Posterior vena cava (tissue), 2 donors: ENCODE measurements at regions not wholly inside any gene's neighbourhood (a gene's known extent, or its start where the extent isn't known, plus 50 kb on each side); places are given as distances from the start of the nearest gene placed in this dataset.

Experiments
- DNase-seq: peaks from one replicate; pipeline ENCODE4 v3.0.0-alpha.2; 2020; ENCODE audit warnings: low spot score
- intact Hi-C, 2 donors: fragments of 100-400 bp; cut with DNase I; formaldehyde crosslinking; loops; one replicate each; pipeline versions ENCODE4 v1.14.1 to v1.14.2; 2022 to 2023
- donor health status: DM: yes; HTN: yes; CAD: no.
- donor health status: DM: yes; HTN: yes; CAD: no.

DNA sequence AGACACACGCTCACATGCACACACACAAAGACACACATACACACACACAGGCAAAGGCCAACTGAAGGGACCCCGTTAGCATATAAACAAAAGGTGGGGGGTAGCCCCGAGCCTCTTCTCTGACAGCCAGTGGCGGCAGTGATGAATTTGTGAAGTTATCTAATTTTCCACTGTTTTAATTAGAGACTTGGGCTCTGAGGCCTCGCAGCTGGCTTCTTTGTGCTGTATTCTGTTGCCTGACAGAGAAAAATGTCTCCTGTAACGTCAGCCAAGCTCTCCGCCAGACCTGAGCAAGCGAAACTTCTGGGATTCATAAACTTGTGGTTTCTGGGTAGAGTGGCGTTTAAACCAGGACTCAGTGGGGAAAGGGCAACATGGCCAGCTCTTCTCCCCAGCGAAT, 113.9 kb upstream of the FOXF1 start:
- DNase-seq: no peak
- intact Hi-C loops: no loop called here

DNA sequence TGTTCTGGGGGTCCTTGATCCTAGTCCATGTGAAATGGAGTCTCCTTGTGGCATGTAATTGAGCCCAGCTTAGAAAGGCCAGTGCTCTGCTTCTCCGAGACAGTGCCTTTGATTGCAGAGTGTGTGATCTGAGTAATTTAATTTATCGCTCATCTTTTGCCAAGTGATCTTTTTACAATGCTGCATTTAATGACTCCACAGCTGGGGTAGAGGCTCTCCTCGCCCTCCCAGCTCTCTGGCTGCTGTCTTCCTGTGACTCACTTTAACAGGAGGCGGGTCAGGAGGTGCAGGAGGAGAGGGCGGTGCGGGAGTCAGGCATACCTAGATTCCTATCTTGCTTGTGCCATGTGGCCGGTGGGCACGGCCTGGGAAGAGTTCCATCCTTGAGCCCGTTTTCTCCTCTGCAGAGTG, 113.4 kb upstream of the FOXF1 start:
- no peak for DNase-seq
- intact Hi-C loops: no loop called here

DNA sequence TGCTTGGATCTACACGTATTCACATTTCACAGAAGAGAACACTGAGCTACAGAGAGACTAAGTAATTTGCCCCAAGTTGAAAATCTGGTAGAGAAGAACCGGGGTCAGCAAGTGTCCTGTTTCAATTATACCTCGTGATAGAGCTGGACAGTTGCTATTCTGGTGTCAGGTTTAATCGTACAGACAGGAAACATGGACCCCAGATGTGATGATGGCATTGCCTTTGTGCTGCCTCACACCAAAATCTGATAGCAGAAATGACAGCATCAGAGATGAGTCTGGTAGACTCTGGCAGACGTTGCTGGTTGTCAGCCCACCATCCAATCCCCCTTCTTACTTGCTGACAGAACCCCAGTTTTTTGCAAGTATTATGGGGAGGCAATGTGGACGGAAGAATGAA, 112.1 kb upstream of the FOXF1 start:
- intact Hi-C loops: no loop called here
- DNase-seq: no peak

DNA sequence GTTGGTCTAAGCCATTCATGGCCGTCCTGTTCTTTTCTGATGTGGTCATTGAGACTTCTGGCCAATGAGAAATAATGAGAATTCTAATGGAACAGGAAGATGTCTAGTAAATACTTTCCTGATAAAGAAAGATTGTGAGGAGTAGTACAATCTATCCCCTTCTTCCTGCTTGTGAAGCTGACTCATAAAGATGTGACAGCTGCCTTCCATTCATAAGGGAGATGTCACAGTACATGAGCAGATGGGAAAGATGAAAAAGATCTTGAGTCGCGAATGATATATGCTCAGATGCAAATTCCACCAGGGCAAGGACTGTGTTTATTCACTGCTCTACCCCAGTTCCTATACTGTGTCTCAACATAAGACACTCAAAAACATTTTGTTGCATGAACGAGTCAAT, 111.7 kb upstream of the FOXF1 start:
- DNase-seq: no peak
- intact Hi-C loops: no loop called here

DNA sequence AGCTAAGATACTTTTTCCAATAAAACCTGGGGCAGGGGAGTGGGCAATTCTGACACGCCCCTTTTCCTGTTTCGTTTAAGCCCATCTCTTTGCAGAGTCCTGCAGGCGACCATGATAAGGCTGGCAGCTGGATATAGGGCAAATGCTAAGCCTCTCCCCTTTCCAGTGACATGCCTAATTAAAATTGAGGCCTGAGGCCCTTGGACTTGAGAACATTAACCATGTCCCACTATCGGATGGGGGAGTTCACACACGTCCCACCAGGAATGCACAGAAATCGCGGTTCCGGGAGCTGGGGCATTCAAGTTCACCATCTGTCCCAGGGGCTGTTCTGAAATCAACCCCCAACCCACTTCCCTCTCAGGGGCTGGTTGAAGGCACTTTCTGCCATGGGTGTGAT, 109.2 kb upstream of the FOXF1 start:
- intact Hi-C loops: loop anchor here in 1 of 2 donors (5.0 kb wide), 1 partner anchor 554 kb away; no protein-coding TSS in a partner anchor
- DNase-seq: no peak

DNA sequence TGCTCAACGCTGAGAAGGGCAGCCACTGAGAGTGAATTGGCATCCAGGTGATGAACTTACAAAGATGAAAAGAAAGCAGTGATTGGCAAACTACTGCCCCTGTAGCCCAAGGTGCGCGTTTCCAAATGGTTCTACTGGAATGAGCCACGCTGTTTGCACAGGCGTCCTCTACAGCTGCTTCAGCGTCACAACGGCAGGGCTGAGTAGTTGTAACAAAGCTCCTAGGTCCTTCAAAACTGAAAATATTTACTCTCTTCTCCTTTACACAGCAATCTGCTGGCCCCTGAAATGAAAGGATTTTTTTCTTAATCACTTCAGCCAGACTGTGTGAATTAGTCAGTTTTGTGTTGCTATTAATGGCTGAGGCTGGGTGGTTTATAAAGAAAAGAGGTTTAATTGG, 107.2 kb upstream of the FOXF1 start:
- intact Hi-C loops: loop anchor here in 1 of 2 donors (5.0 kb wide), 1 partner anchor 556 kb away; no protein-coding TSS in a partner anchor
- no peak for DNase-seq

DNA sequence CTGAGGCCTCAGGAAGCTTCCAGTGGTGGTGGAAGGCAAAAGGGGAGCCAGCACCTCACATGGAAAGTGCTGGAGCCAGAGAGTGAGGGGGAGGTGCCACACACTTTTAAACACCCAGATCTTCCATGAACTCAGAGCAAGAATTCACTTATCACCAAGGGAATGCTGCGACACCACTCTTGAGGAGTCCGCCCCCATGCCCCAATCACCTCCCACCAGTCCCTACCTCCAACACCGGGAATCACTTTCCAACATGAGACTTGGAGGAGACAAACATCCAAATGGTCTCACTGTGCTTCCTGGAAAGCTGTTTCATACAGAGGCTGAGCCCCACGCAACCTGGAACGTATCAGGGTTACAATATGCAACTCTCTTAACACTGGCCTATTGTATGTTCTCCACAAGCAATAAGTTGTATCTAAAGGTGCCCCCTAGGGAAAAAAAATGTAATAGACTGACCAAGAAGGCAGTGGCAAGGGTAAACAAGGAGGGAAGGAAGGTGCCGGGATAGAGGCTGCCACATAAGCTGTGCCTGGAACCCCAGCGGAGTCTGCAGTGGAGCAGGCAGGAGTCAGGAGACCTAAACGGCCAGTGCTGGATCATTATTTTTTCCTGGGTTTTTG, 106.7 kb upstream of the FOXF1 start:
- no peak for DNase-seq
- intact Hi-C loops: loop anchor here in 1 of 2 donors (5.0 kb wide), 1 partner anchor 556 kb away; no protein-coding TSS in a partner anchor

DNA sequence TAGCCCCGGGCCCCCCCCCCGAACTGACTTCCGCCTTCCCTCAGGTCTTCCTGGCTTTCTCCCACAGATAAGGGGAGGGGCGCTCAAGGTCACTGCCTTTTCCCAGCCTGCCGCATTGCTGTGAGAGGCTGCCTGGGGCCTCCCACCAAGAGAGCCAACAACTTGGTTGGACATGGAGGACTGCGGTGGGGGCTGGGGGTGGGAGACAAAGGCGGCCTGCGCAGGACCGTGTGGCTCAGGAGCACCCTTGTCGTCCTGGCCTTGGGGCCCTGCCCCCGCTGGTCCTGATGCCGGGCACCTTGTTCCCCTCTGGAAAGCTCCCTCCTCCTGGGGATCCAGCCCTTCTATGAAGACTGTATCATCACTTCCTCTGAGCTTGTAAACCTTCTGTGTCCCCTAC, 105.6 kb upstream of the FOXF1 start:
- no peak for DNase-seq
- intact Hi-C loops: loop anchor here in 1 of 2 donors (5.0 kb wide), 2 partner anchors 557 to 1207 kb away; no protein-coding TSS in a partner anchor

DNA sequence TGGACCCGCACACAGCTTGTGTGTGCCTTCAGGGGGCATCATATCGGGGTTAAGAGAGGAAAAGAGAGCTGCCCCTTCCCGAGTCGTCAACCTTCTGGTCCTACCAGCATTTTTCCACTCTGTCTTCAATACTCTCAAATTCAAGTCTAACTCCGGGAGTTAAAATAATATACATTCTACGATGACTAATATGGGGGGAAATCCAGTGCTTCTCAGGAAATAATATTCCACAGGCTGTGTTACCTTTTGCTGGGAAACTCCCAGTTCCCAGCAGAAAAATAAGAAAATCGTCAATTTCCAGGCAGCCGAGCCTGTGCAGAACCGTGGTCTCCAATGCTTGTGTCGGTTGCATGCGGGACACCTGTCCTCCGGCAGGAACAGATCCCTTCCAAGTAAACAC, 105.0 kb upstream of the FOXF1 start:
- intact Hi-C loops: loop anchor here in 1 of 2 donors (5.0 kb wide), 1 partner anchor 1208 kb away; no protein-coding TSS in a partner anchor
- no peak for DNase-seq

DNA sequence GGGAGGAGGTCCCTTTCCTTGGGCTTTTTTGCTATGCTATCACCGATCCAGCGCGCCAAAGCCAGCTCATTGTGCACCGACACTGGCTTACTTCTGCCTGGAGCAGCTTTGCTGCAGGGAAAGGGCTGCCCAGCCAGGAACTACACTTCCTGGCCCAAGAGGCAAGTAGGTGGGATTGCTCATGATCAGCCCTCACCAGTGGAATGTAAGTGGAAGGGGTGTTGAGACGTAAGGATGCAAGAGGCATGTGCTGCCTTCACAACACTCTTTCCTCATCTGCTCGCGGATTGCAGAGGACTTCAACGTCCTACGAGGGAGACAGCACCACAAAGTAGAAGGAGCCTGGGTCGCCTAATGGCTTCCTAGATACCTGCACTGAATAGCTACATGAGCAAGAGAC, 104.3 kb upstream of the FOXF1 start:
- DNase-seq: no peak
- intact Hi-C loops: loop anchor here in 1 of 2 donors (5.0 kb wide), 1 partner anchor 1209 kb away; no protein-coding TSS in a partner anchor

DNA sequence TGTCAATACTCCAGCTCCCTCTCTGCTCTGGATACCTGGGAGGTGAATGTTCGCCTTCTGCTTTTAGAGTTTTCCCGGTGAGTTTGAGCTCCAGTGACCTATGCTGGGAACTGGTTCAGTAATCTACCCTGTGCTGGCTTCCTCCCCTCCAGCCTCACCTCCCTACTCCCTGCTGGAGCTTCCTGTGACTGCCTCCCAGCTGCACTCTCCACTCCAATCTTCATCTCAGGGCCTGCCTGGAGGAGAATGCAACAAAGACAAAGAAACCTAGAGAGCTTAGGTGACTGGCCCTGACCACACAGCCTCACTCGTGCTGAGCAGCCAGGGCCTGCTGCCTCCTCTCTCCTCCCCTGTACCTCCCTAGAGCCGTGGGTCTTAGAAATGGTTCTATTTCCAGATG, 101.6 kb upstream of the FOXF1 start:
- no peak for DNase-seq

DNA sequence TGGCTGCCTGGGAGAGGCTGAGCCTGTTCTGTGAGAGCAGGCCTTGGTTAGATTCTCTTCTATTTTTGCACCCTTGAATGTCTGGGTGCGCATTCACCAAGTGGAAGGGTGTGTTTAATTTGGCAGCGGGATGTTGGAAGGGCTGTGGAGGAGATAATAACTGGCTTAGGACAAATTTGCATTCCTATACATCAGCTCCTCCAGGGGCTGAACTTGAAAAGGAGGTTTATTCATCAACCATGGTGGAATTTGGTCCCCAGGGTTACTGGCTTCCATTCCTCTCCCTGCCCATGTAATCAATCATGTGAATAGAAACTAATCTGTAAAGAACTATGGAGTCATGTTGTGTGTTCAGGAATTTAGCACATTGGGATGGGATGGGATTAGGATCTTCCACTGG, 100.2 kb upstream of the FOXF1 start:
- no peak for DNase-seq
- intact Hi-C loops: no loop called here

More for the DNA sequence above, 101.6 kb upstream of the FOXF1 start:
- intact Hi-C loops: loop anchor here in 1 of 2 donors (5.0 kb wide), 1 partner anchor 1211 kb away; no protein-coding TSS in a partner anchor

DNA sequence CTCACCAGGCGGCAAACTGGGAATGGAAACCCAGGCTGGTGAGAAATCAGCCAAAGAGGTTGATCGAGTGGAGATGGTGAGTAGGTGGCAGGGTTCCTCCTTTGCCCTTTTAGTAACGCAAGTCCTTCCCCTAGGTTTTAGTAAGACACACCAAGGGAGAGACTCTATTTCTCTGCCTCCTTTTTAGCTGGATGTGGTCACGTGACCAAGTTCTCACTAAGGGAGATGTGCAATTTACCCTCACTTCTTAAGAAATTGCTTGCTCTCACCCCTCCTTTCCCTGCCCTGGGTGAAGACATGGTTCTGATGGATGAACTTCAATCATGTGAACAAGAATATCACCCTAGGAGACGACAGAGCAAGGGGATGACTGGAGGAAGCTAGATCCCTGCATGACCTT, 99.8 kb upstream of the FOXF1 start:
- no peak for DNase-seq
- intact Hi-C loops: no loop called here

DNA sequence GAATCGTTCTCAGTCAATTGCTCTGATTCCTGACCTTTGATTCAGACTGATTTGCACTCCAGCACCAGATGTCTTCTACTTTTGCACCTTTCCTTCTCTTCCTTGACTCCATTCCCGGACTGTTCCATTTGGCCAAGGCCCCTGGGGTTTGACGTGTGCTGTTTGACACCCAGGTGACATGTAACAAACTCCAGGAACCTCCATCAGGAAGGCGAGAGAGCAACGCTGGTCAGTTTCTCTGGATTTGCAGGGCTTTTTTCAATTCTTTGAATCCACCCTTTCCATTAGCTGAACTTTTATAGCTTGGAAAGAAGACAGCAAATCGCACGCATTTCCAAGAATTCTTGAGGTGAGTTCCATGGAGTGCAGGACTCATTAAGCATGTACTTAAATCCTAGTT, 98.4 kb upstream of the FOXF1 start:
- intact Hi-C loops: no loop called here

DNA sequence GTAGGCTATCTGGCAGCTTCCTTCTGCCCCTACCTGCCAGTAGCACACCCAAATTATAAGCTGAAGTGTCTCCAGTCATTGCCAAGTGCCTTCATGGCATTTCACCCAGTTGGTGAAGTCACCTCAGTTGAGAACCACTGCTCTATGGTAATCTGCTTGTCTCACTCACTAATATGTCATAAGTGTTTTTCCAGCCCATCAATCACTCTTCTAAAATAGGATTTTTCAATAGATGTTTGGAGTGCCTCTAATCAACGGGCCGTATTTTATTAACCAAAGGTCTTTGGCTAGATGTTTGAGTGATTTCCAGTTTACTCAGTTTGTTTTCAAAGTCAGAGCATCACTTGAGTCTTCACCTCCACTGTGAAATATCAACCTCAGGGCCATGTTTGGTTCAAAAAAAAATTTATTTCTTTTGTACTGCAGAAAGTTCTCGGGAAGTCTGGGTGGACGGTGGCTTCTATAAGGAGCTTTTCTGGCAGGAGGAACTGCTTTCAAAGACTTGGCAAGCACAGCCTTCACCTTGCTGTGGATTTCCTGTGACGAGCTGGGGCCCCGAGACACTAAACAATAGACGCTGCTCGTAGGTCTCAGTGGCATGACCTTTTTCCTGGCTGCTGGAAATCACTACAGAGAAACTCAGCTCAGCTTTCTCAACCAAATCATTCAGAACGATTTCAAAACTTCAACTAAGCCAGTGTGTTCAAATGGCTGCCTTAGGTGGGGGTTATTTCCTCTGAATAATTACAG, 95.2 kb upstream of the FOXF1 start:
- DNase-seq: no peak
- intact Hi-C loops: no loop called here

More for the DNA sequence above, 98.4 kb upstream of the FOXF1 start:
- DNase-seq: no peak

DNA sequence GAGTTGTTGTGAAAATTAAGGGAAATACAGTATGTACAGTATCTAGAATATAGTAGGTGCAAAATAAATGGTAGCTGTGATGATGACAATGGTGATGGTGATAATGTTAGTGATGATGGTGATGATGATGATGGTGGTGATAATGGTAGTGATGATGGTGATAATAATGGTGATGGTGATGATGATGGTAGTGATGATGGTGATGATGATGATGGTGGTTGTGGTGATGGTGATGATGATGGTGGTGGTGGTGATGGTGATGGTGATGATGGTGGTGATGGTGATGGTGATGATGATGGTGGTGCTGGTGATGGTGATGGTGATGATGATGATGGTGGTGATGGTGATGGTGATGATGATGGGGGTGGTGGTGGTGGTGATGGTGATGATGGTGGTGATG, 91.3 kb upstream of the FOXF1 start:
- intact Hi-C loops: no loop called here

DNA sequence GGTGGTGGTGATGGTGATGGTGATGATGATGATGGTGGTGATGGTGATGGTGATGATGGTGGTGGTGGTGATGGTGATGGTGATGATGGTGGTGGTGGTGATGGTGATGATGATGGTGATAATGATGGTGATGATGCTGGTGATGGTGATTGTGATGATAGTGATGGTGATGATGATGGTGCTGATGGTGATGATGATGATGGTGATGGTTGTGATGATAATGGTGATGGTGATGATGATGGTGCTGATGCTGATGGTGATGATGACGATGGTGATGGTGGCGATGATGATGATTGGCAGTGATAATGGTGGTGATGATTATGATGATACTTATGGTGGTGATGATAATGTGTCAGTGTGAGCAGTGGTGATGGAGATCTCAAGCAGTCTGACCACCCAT, 90.8 kb upstream of the FOXF1 start:
- intact Hi-C loops: no loop called here
- DNase-seq: no peak

More for the DNA sequence above, 91.3 kb upstream of the FOXF1 start:
- no peak for DNase-seq

DNA sequence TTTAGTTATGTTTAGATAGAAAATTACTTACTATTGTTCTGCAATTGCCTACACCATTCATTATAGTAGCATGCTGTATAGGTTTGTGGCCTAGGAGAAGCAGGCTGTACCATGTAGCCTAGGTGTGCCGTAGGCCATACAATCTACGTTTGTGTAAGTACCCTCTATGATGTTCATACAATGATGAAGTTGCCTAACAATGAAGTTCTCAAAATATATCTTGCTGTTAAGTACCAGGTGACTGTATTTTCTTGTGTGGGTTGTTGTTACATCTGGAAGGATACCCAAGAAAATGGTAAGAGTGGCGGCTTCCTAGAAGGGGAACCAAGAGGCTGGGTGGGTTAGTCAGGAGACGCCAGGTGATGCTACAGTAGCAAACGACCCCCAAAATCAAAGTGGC, 88.3 kb upstream of the FOXF1 start:
- intact Hi-C loops: no loop called here
- no peak for DNase-seq

DNA sequence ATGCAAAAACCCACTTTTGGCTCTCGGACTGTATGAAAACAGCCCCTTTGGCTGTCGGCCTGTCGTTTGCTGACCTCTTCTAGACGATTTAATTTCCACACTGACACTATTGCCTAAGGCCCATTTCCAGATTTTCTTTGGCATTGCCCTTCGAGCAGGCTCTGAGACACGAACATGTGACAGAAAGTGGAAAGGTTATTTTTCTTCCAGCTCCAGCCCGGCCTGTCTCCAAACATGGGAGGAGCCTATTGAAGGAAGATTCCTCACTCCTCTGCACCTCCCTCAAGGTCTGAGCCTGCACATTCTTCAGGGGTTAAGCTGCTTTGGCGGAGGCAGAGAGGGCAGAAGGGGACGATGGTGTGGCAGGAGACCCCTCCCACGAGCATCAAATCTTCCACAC, 85.9 kb upstream of the FOXF1 start:
- intact Hi-C loops: no loop called here
- DNase-seq: no peak

DNA sequence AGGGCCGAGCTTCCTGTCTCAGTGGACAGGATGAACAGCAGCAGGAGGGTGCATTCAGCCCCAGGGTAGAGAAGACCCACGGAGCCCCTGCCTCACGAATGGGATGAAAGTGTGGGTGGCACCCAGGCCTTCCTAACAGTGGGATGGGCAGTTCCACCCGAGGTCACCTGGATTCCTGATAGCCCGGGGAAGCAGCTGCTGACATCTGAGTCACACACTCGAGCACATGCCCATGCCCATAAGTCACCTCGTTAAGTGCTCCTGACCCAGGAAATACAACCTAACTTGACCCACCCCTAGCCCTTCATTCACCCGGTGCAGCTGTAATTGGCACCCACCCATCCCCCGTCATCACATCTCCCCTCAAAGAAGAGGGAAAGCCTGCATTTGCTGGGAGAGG, 85.3 kb upstream of the FOXF1 start:
- DNase-seq: no peak
- intact Hi-C loops: loop anchor here in 1 of 2 donors (5.0 kb wide), 1 partner anchor 78 kb away; no protein-coding TSS in a partner anchor
